ENCODE measurements at regions not wholly inside any gene's neighbourhood (a gene's known extent, or its start where the extent isn't known, plus 50 kb on each side); places are given as distances from the start of the nearest gene placed in this dataset.

DNA sequence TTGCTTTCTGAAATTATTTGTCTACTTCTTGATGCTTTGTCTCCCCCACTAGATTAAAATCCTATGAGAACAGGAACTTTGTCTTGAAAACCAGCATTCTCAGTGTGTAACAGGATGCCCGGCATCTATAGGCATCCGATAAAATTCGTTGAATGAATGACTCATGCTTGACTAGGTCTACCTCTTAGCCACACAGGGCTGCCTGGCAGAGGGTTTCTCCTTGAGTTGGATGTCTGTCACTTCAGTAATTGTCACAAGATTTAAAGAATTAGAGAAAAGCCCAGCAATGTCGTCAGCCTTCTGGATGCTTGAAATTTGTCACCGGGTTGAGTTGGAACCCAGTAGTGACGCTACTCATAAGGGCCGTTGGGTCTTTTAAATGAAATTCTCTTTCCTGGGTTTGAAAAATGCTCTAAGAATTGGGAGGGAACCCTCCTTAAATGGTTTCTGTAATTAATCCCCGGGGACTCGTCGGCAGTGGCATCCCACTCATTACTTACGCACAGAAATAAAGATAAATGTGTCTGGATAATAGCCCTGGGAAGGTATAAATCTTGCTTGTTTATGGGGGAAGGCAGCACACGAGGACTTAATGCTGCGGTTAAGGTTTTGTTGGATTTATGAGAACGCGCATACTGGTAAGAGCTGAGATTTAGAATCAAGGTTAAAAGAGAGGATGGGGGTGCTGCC lies 194.1 kb downstream of the AACS start:
- H3K27ac Mint-ChIP-seq: no peak overlapping the region
- H3K4me1 ChIP-seq (ENCODE audit: control insufficient read depth, insufficient read depth, low read length, poor library complexity, severe bottlenecking): no peaks in the 10 kb centered on the region
- no peak overlapping the region for H3K27ac ChIP-seq (ENCODE audit: insufficient read depth, low read length, poor library complexity, severe bottlenecking)
- H3K27me3 Mint-ChIP-seq: peaks cover 4% of the 10 kb centered on the region
- DNase-seq (no peak), ATAC-seq (ENCODE audit: low read depth in 2 of 2) (no peak)
- no peaks in the 10 kb centered on the region for H3K36me3 Mint-ChIP-seq
- H3K4me3 ChIP-seq (ENCODE audit: low read depth, low read length): no peak overlapping the region
- H3K27me3 ChIP-seq (ENCODE audit: control insufficient read depth, insufficient read depth, low read length): no peaks in the 10 kb centered on the region
- no peaks in the 10 kb centered on the region for H3K9me3 ChIP-seq (ENCODE audit: control insufficient read depth in 2 of 2, low read length in 2 of 2)
- no peaks in the 10 kb centered on the region for H3K36me3 ChIP-seq (ENCODE audit: control insufficient read depth, insufficient read depth, low read length)
- H3K4me1 Mint-ChIP-seq: no peaks in the 10 kb centered on the region
- H3K9me3 Mint-ChIP-seq: peaks cover 0 to 7% (median 1%) of the 10 kb centered on the region in 7 donors
- no peak overlapping the region for H3K4me3 Mint-ChIP-seq

DNA sequence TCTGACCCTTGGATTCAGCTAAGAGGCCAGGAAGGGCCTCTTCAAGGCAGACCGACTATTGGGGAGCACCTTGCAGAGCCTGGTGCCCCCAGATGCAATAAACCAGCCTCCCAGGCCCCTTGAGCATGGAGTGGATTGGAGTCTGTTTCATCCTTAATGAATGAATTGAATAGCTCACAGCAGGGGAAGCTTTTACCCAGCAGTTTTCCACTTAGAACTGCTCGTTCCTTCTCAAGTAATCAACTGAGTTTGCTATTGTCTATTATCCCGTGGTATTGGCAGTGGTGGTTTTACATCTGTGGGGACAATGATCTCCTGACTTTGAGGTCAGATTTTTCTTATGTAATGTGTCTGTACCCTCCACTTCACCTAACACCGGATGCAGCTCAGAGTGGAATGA lies 197.6 kb downstream of the AACS start:
- H3K9me3 Mint-ChIP-seq: peaks cover 0 to 6% (median 0%) of the 10 kb centered on the region in 7 donors
- H3K36me3 Mint-ChIP-seq: no peaks in the 10 kb centered on the region
- Histone ChIP-seq H3K4me3 (ENCODE audit: low read depth, low read length) (no peak overlapping the region), H3K4me1 (ENCODE audit: control insufficient read depth, insufficient read depth, low read length, poor library complexity, severe bottlenecking) (no peaks in the 10 kb centered on the region), H3K27me3 (ENCODE audit: control insufficient read depth, insufficient read depth, low read length) (no peaks in the 10 kb centered on the region), H3K36me3 (ENCODE audit: control insufficient read depth, insufficient read depth, low read length) (no peaks in the 10 kb centered on the region), H3K9me3 (ENCODE audit: control insufficient read depth in 2 of 2, low read length in 2 of 2) (no peaks in the 10 kb centered on the region), H3K27ac (ENCODE audit: insufficient read depth, low read length, poor library complexity, severe bottlenecking) (no peak overlapping the region)
- H3K27me3 Mint-ChIP-seq: peaks cover 4% of the 10 kb centered on the region
- no peak for DNase-seq
- ATAC-seq (ENCODE audit: low read depth in 2 of 2): no peak
- no peaks in the 10 kb centered on the region for H3K4me1 Mint-ChIP-seq
- no peak overlapping the region for H3K27ac Mint-ChIP-seq
- no peak overlapping the region for H3K4me3 Mint-ChIP-seq

DNA sequence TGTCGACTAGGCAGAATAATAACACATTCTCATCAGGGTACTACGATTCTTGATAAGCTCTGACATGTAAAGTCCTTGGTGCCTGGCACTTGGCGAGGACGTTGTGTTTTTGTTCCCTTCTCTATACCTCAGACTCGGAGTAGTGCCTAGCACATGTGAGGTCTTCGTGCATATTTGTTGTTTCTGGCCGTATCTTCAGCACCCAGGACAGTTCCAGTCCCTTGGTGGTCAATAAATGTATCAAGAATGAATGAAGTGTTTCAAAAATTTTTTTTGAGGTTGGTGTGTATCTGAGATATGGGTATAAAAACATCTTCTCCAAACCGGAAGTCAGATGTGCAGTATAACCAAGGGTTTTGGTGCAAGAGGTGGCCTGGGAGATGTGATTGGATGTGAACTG lies 198.2 kb downstream of the AACS start:
- Mint-ChIP-seq H3K27me3 (peaks cover 4% of the 10 kb centered on the region), H3K27ac (no peak overlapping the region), H3K4me3 (no peak overlapping the region), H3K4me1 (no peaks in the 10 kb centered on the region), H3K36me3 (no peaks in the 10 kb centered on the region), H3K9me3 (peaks cover 0 to 4% (median 0%) of the 10 kb centered on the region in 7 donors)
- Histone ChIP-seq H3K27ac (ENCODE audit: insufficient read depth, low read length, poor library complexity, severe bottlenecking) (no peak overlapping the region), H3K4me1 (ENCODE audit: control insufficient read depth, insufficient read depth, low read length, poor library complexity, severe bottlenecking) (no peaks in the 10 kb centered on the region), H3K27me3 (ENCODE audit: control insufficient read depth, insufficient read depth, low read length) (no peaks in the 10 kb centered on the region), H3K4me3 (ENCODE audit: low read depth, low read length) (no peak overlapping the region), H3K9me3 (ENCODE audit: control insufficient read depth in 2 of 2, low read length in 2 of 2) (no peaks in the 10 kb centered on the region), H3K36me3 (ENCODE audit: control insufficient read depth, insufficient read depth, low read length) (no peaks in the 10 kb centered on the region)
- ATAC-seq (ENCODE audit: low read depth in 2 of 2): no peak
- DNase-seq: no peak

DNA sequence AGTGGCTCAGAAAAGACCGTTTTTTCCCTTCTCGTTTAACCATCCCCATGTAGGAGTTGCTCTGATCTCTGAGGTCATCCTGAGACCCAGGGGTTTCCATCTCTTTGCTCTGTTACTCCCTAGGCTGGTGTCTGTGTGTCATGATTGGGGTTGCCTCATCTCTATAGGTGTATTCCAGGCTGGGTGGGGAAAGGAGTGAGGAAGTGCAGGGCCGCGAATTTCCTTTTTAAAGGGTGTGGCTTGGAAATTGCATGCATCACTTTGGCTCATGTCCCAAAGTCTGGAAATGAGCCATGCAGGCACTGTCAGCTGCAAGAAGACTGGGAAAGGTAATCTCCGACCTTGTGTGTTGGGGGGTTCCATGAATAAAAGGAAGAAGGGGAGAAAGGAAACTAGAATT lies 201.9 kb downstream of the AACS start:
- H3K27ac Mint-ChIP-seq: peak overlapping the region in 1 of 3 donors; percentile 65
- Histone ChIP-seq H3K9me3 (ENCODE audit: control insufficient read depth in 2 of 2, low read length in 2 of 2) (no peaks in the 10 kb centered on the region), H3K27me3 (ENCODE audit: control insufficient read depth, insufficient read depth, low read length) (no peaks in the 10 kb centered on the region), H3K27ac (ENCODE audit: insufficient read depth, low read length, poor library complexity, severe bottlenecking) (no peak overlapping the region), H3K4me3 (ENCODE audit: low read depth, low read length) (no peak overlapping the region), H3K4me1 (ENCODE audit: control insufficient read depth, insufficient read depth, low read length, poor library complexity, severe bottlenecking) (no peaks in the 10 kb centered on the region), H3K36me3 (ENCODE audit: control insufficient read depth, insufficient read depth, low read length) (no peaks in the 10 kb centered on the region)
- ATAC-seq (ENCODE audit: low read depth in 2 of 2) (no peak), DNase-seq (no peak)
- H3K9me3 Mint-ChIP-seq: peaks cover 0 to 4% (median 0%) of the 10 kb centered on the region in 7 donors
- H3K4me3 Mint-ChIP-seq: no peak overlapping the region
- no peaks in the 10 kb centered on the region for H3K36me3 Mint-ChIP-seq
- H3K27me3 Mint-ChIP-seq: peaks cover 3% of the 10 kb centered on the region
- no peaks in the 10 kb centered on the region for H3K4me1 Mint-ChIP-seq

DNA sequence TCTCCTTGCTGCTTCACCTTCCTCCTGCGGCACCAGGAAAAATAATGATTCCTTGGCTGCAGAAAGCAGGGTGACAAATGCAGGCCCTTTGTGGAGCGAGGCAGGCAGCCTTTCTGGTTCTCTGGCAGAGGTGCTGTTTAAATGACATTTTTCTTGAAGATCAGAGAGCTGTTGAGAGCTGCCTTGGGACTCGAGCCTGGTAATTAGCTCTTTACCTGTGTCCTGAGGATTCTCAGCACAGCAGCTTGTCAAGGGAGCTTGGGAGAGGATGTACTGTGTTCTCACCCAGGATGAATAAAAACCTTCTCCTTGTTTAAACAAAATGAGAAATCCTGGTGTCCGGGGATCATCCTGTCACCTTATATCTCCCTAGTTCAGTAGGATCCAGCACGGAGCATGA lies 204.0 kb downstream of the AACS start:
- Mint-ChIP-seq H3K36me3 (no peaks in the 10 kb centered on the region), H3K27me3 (peaks cover 9% of the 10 kb centered on the region), H3K4me3 (no peak overlapping the region), H3K9me3 (peaks cover 0 to 2% (median 0%) of the 10 kb centered on the region in 7 donors), H3K27ac (no peak overlapping the region), H3K4me1 (no peaks in the 10 kb centered on the region)
- no peaks in the 10 kb centered on the region for H3K9me3 ChIP-seq (ENCODE audit: control insufficient read depth in 2 of 2, low read length in 2 of 2)
- H3K4me1 ChIP-seq (ENCODE audit: control insufficient read depth, insufficient read depth, low read length, poor library complexity, severe bottlenecking): no peaks in the 10 kb centered on the region
- H3K36me3 ChIP-seq (ENCODE audit: control insufficient read depth, insufficient read depth, low read length): no peaks in the 10 kb centered on the region
- H3K27ac ChIP-seq (ENCODE audit: insufficient read depth, low read length, poor library complexity, severe bottlenecking): no peak overlapping the region
- no peaks in the 10 kb centered on the region for H3K27me3 ChIP-seq (ENCODE audit: control insufficient read depth, insufficient read depth, low read length)
- H3K4me3 ChIP-seq (ENCODE audit: low read depth, low read length): no peak overlapping the region
- ATAC-seq (ENCODE audit: low read depth in 2 of 2) (no peak), DNase-seq (no peak)

DNA sequence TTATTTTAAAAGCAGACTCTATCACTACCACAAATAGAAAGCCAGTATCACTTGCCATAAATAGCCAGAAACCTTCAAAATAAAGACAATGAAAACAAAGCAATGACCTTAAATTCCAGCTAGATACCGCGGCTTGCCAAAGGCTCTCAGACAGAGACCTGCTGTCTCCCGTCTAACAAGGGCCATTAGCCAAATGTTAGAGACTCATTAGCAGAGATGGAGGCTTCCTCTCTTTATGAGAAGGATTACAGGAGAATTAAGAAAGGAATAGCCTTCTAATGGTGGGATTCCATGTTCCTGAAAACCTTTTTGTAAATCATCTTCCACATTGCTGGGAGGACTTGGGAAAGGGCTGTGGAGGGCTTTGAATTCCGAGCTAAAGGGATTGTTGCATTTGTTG lies 206.7 kb downstream of the AACS start:
- Mint-ChIP-seq H3K4me3 (no peak overlapping the region), H3K4me1 (no peaks in the 10 kb centered on the region), H3K9me3 (peaks cover 0 to 2% (median 0%) of the 10 kb centered on the region in 7 donors), H3K36me3 (no peaks in the 10 kb centered on the region), H3K27ac (no peak overlapping the region), H3K27me3 (peaks cover 13% of the 10 kb centered on the region)
- Histone ChIP-seq H3K4me3 (ENCODE audit: low read depth, low read length) (no peak overlapping the region), H3K9me3 (ENCODE audit: control insufficient read depth in 2 of 2, low read length in 2 of 2) (no peaks in the 10 kb centered on the region), H3K36me3 (ENCODE audit: control insufficient read depth, insufficient read depth, low read length) (no peaks in the 10 kb centered on the region), H3K4me1 (ENCODE audit: control insufficient read depth, insufficient read depth, low read length, poor library complexity, severe bottlenecking) (no peaks in the 10 kb centered on the region), H3K27me3 (ENCODE audit: control insufficient read depth, insufficient read depth, low read length) (no peaks in the 10 kb centered on the region), H3K27ac (ENCODE audit: insufficient read depth, low read length, poor library complexity, severe bottlenecking) (no peak overlapping the region)
- ATAC-seq (ENCODE audit: low read depth in 2 of 2) (no peak), DNase-seq (no peak)

DNA sequence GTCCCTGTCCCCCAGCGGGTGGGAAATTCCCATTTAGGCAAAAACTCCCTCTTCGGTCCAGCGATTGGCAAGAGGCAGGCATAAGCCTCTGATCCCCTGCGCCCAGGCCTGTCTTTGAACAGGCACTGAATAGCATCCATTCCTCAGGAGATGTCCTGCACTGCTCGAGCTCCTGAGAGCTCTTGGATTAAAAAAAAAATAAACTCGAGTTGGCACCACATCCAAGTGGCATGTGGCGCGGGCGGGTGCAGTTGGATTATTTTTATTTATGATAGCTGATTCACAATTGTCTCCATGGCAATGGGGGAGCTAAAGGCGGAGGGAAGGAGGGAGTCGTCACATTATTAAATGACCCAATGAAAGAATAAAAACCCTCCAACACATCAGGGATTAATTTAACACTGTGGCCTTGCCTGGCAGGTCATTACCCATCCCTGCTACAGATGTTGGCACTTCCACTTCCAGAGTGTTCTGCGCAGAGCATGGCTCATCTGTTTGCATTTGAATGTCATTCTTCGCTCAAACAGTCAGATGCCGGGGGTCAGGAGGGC lies 207.2 kb downstream of the AACS start:
- no peaks in the 10 kb centered on the region for H3K36me3 Mint-ChIP-seq
- no peaks in the 10 kb centered on the region for H3K4me1 Mint-ChIP-seq
- no peak overlapping the region for H3K27ac Mint-ChIP-seq
- Histone ChIP-seq H3K4me3 (ENCODE audit: low read depth, low read length) (no peak overlapping the region), H3K36me3 (ENCODE audit: control insufficient read depth, insufficient read depth, low read length) (no peaks in the 10 kb centered on the region), H3K27me3 (ENCODE audit: control insufficient read depth, insufficient read depth, low read length) (no peaks in the 10 kb centered on the region), H3K4me1 (ENCODE audit: control insufficient read depth, insufficient read depth, low read length, poor library complexity, severe bottlenecking) (no peaks in the 10 kb centered on the region), H3K9me3 (ENCODE audit: control insufficient read depth in 2 of 2, low read length in 2 of 2) (no peaks in the 10 kb centered on the region), H3K27ac (ENCODE audit: insufficient read depth, low read length, poor library complexity, severe bottlenecking) (no peak overlapping the region)
- H3K27me3 Mint-ChIP-seq: peaks cover 13% of the 10 kb centered on the region
- ATAC-seq (ENCODE audit: low read depth in 2 of 2): no peak
- no peak overlapping the region for H3K4me3 Mint-ChIP-seq
- H3K9me3 Mint-ChIP-seq: peaks cover 0 to 2% (median 0%) of the 10 kb centered on the region in 7 donors
- DNase-seq: no peak

DNA sequence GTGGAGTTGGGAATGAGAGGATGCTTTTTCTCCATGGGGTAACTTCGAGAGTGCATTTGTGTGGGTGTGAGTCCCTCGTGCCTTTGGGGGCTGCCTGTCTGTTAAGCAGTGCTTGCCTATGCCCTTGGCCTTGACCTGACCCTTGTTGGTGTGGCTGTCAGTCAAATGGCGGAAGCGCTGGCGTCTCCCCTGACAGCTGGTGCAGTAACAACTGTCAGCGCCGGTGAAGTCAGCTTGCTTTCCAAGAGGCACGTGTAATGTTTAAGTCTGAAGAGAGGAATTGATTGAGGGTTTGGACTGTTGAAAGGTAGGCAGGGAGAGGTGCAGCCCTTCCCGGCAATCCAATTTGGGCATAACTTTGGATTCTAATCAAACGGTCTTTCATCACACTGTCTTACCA lies 211.3 kb downstream of the AACS start:
- Mint-ChIP-seq H3K4me1 (peaks cover 0 to 4% (median 3%) of the 10 kb centered on the region in 4 donors), H3K36me3 (no peaks in the 10 kb centered on the region), H3K4me3 (peak overlapping the region in 1 of 4 donors; percentile 38), H3K27ac (no peak overlapping the region), H3K9me3 (peaks cover 0 to 3% (median 0%) of the 10 kb centered on the region in 7 donors), H3K27me3 (peaks cover 19% of the 10 kb centered on the region)
- H3K9me3 ChIP-seq (ENCODE audit: control insufficient read depth in 2 of 2, low read length in 2 of 2): no peaks in the 10 kb centered on the region
- H3K4me3 ChIP-seq (ENCODE audit: low read depth, low read length): no peak overlapping the region
- DNase-seq: no peak
- H3K36me3 ChIP-seq (ENCODE audit: control insufficient read depth, insufficient read depth, low read length): no peaks in the 10 kb centered on the region
- H3K27me3 ChIP-seq (ENCODE audit: control insufficient read depth, insufficient read depth, low read length): peaks cover 5% of the 10 kb centered on the region
- H3K27ac ChIP-seq (ENCODE audit: insufficient read depth, low read length, poor library complexity, severe bottlenecking): no peak overlapping the region
- no peak for ATAC-seq (ENCODE audit: low read depth in 2 of 2)
- H3K4me1 ChIP-seq (ENCODE audit: control insufficient read depth, insufficient read depth, low read length, poor library complexity, severe bottlenecking): no peaks in the 10 kb centered on the region
